ENCODE measurements at regions not wholly inside any gene's neighbourhood (a gene's known extent, or its start where the extent isn't known, plus 50 kb on each side); places are given as distances from the start of the nearest gene placed in this dataset.
"Not testable (repeated sequence)": the region's sequence is repeated elsewhere in the genome, so short reads cannot be mapped to it uniquely, and the experiment has no call there.

- DNase-seq: no peak
These were observed 102.4 kb upstream of the CDH9 start for GRCh38 chr5:27140831-27141230.

- no peak for DNase-seq
These were observed 92.2 kb upstream of the CDH9 start for GRCh38 chr5:27130587-27130986.

GRCh38 chr5:27129926-27130325 is 91.5 kb upstream of the CDH9 start:
- no peak for DNase-seq

- DNase-seq: no peak
These were observed 87.5 kb upstream of the CDH9 start for GRCh38 chr5:27125856-27126255.

- DNase-seq: no peak
These were observed 86.2 kb upstream of the CDH9 start for GRCh38 chr5:27124590-27124989.

GRCh38 chr5:27119736-27120321 is 81.4 kb upstream of the CDH9 start:
- not testable (repeated sequence) for DNase-seq

- DNase-seq: no peak
These were observed 65.1 kb upstream of the CDH9 start for GRCh38 chr5:27103486-27103885.

GRCh38 chr5:27095761-27096160 is 57.4 kb upstream of the CDH9 start:
- not testable (repeated sequence) for DNase-seq

- no peak for DNase-seq
These were observed 54.9 kb upstream of the CDH9 start for GRCh38 chr5:27093279-27093678.

- no peak for DNase-seq
These were observed 53.5 kb upstream of the CDH9 start for GRCh38 chr5:27091858-27092257.

GRCh38 chr5:27088822-27089221 is 50.4 kb upstream of the CDH9 start:
- DNase-seq: not testable (repeated sequence)
